ENCODE measurements at regions not wholly inside any gene's neighbourhood (a gene's known extent, or its start where the extent isn't known, plus 50 kb on each side); places are given as distances from the start of the nearest gene placed in this dataset.

- Histone ChIP-seq H3K36me3 (ENCODE audit: control insufficient read depth, insufficient read depth, low read length) (no peaks in the 10 kb centered on the region), H3K4me1 (ENCODE audit: control insufficient read depth, insufficient read depth, low read length) (no peaks in the 10 kb centered on the region), H3K27ac (ENCODE audit: low read depth, low read length) (no peak overlapping the region), H3K4me3 (ENCODE audit: low read length) (no peak overlapping the region), H3K9ac (ENCODE audit: low read length) (no peak overlapping the region), H3K27me3 (ENCODE audit: control insufficient read depth, insufficient read depth, low read length) (no peaks in the 10 kb centered on the region)
Observed at GRCh38 chr4:178781779-178782178, 1339.5 kb upstream of the AGA start.

GRCh38 chr4:178784491-178784890, 1342.3 kb upstream of the AGA start:
- no peak overlapping the region for H3K4me3 ChIP-seq (ENCODE audit: low read length)
- H3K9ac ChIP-seq (ENCODE audit: low read length): no peak overlapping the region
- no peaks in the 10 kb centered on the region for H3K36me3 ChIP-seq (ENCODE audit: control insufficient read depth, insufficient read depth, low read length)
- H3K27ac ChIP-seq (ENCODE audit: low read depth, low read length): no peak overlapping the region
- no peaks in the 10 kb centered on the region for H3K4me1 ChIP-seq (ENCODE audit: control insufficient read depth, insufficient read depth, low read length)
- H3K27me3 ChIP-seq (ENCODE audit: control insufficient read depth, insufficient read depth, low read length): no peaks in the 10 kb centered on the region

- Histone ChIP-seq H3K9ac (ENCODE audit: low read length) (no peak overlapping the region), H3K4me1 (ENCODE audit: control insufficient read depth, insufficient read depth, low read length) (no peaks in the 10 kb centered on the region)
Observed at GRCh38 chr4:178789279-178789678, 1347.0 kb upstream of the AGA start.

GRCh38 chr4:178799204-178799603, 1357.0 kb upstream of the AGA start:
- no peak overlapping the region for H3K4me3 ChIP-seq (ENCODE audit: low read length)

More at GRCh38 chr4:178789279-178789678, 1347.0 kb upstream of the AGA start:
- no peaks in the 10 kb centered on the region for H3K27me3 ChIP-seq (ENCODE audit: control insufficient read depth, insufficient read depth, low read length)
- H3K36me3 ChIP-seq (ENCODE audit: control insufficient read depth, insufficient read depth, low read length): no peaks in the 10 kb centered on the region
- H3K4me3 ChIP-seq (ENCODE audit: low read length): no peak overlapping the region
- no peak overlapping the region for H3K27ac ChIP-seq (ENCODE audit: low read depth, low read length)

GRCh38 chr4:178808106-178808505, 1365.9 kb upstream of the AGA start:
- Histone ChIP-seq H3K36me3 (ENCODE audit: control insufficient read depth, insufficient read depth, low read length) (no peaks in the 10 kb centered on the region), H3K27me3 (ENCODE audit: control insufficient read depth, insufficient read depth, low read length) (no peaks in the 10 kb centered on the region), H3K9ac (ENCODE audit: low read length) (no peak overlapping the region), H3K27ac (ENCODE audit: low read depth, low read length) (no peak overlapping the region), H3K4me1 (ENCODE audit: control insufficient read depth, insufficient read depth, low read length) (no peaks in the 10 kb centered on the region), H3K4me3 (ENCODE audit: low read length) (no peak overlapping the region)

More at GRCh38 chr4:178799204-178799603, 1357.0 kb upstream of the AGA start:
- Histone ChIP-seq H3K36me3 (ENCODE audit: control insufficient read depth, insufficient read depth, low read length) (no peaks in the 10 kb centered on the region), H3K9ac (ENCODE audit: low read length) (no peak overlapping the region), H3K4me1 (ENCODE audit: control insufficient read depth, insufficient read depth, low read length) (no peaks in the 10 kb centered on the region), H3K27me3 (ENCODE audit: control insufficient read depth, insufficient read depth, low read length) (no peaks in the 10 kb centered on the region), H3K27ac (ENCODE audit: low read depth, low read length) (no peak overlapping the region)

- H3K27ac ChIP-seq (ENCODE audit: low read depth, low read length): no peak overlapping the region
Observed at GRCh38 chr4:178809921-178810320, 1367.7 kb upstream of the AGA start.

GRCh38 chr4:178811356-178811755, 1369.1 kb upstream of the AGA start:
- Histone ChIP-seq H3K9ac (ENCODE audit: low read length) (no peak overlapping the region), H3K36me3 (ENCODE audit: control insufficient read depth, insufficient read depth, low read length) (no peaks in the 10 kb centered on the region), H3K4me3 (ENCODE audit: low read length) (no peak overlapping the region), H3K27me3 (ENCODE audit: control insufficient read depth, insufficient read depth, low read length) (no peaks in the 10 kb centered on the region), H3K27ac (ENCODE audit: low read depth, low read length) (no peak overlapping the region), H3K4me1 (ENCODE audit: control insufficient read depth, insufficient read depth, low read length) (no peaks in the 10 kb centered on the region)

More at GRCh38 chr4:178809921-178810320, 1367.7 kb upstream of the AGA start:
- H3K27me3 ChIP-seq (ENCODE audit: control insufficient read depth, insufficient read depth, low read length): no peaks in the 10 kb centered on the region
- no peaks in the 10 kb centered on the region for H3K36me3 ChIP-seq (ENCODE audit: control insufficient read depth, insufficient read depth, low read length)
- no peak overlapping the region for H3K4me3 ChIP-seq (ENCODE audit: low read length)
- H3K4me1 ChIP-seq (ENCODE audit: control insufficient read depth, insufficient read depth, low read length): no peaks in the 10 kb centered on the region
- H3K9ac ChIP-seq (ENCODE audit: low read length): no peak overlapping the region

GRCh38 chr4:178812866-178813265, 1370.6 kb upstream of the AGA start:
- Histone ChIP-seq H3K9ac (ENCODE audit: low read length) (no peak overlapping the region), H3K4me1 (ENCODE audit: control insufficient read depth, insufficient read depth, low read length) (no peaks in the 10 kb centered on the region), H3K36me3 (ENCODE audit: control insufficient read depth, insufficient read depth, low read length) (no peaks in the 10 kb centered on the region), H3K27ac (ENCODE audit: low read depth, low read length) (no peak overlapping the region), H3K27me3 (ENCODE audit: control insufficient read depth, insufficient read depth, low read length) (no peaks in the 10 kb centered on the region), H3K4me3 (ENCODE audit: low read length) (no peak overlapping the region)

- H3K4me3 ChIP-seq (ENCODE audit: low read length): no peak overlapping the region
- H3K9ac ChIP-seq (ENCODE audit: low read length): no peak overlapping the region
- no peak overlapping the region for H3K27ac ChIP-seq (ENCODE audit: low read depth, low read length)
- no peaks in the 10 kb centered on the region for H3K4me1 ChIP-seq (ENCODE audit: control insufficient read depth, insufficient read depth, low read length)
- H3K27me3 ChIP-seq (ENCODE audit: control insufficient read depth, insufficient read depth, low read length): no peaks in the 10 kb centered on the region
- H3K36me3 ChIP-seq (ENCODE audit: control insufficient read depth, insufficient read depth, low read length): no peaks in the 10 kb centered on the region
Observed at GRCh38 chr4:178814908-178815307, 1372.7 kb upstream of the AGA start.

GRCh38 chr4:178823673-178824295, 1381.5 kb upstream of the AGA start:
- Histone ChIP-seq H3K36me3 (ENCODE audit: control insufficient read depth, insufficient read depth, low read length) (no peaks in the 10 kb centered on the region), H3K9ac (ENCODE audit: low read length) (no peak overlapping the region), H3K27ac (ENCODE audit: low read depth, low read length) (no peak overlapping the region), H3K4me1 (ENCODE audit: control insufficient read depth, insufficient read depth, low read length) (no peaks in the 10 kb centered on the region), H3K4me3 (ENCODE audit: low read length) (no peak overlapping the region), H3K27me3 (ENCODE audit: control insufficient read depth, insufficient read depth, low read length) (no peaks in the 10 kb centered on the region)

- Histone ChIP-seq H3K4me1 (ENCODE audit: control insufficient read depth, insufficient read depth, low read length) (no peaks in the 10 kb centered on the region), H3K4me3 (ENCODE audit: low read length) (no peak overlapping the region), H3K9ac (ENCODE audit: low read length) (no peak overlapping the region), H3K27me3 (ENCODE audit: control insufficient read depth, insufficient read depth, low read length) (no peaks in the 10 kb centered on the region), H3K27ac (ENCODE audit: low read depth, low read length) (no peak overlapping the region), H3K36me3 (ENCODE audit: control insufficient read depth, insufficient read depth, low read length) (no peaks in the 10 kb centered on the region)
Observed at GRCh38 chr4:178836865-178837264, 1394.6 kb upstream of the AGA start.

GRCh38 chr4:178838776-178839175, 1396.5 kb upstream of the AGA start:
- no peak overlapping the region for H3K4me3 ChIP-seq (ENCODE audit: low read length)
- H3K4me1 ChIP-seq (ENCODE audit: control insufficient read depth, insufficient read depth, low read length): no peaks in the 10 kb centered on the region
- no peak overlapping the region for H3K27ac ChIP-seq (ENCODE audit: low read depth, low read length)
- H3K36me3 ChIP-seq (ENCODE audit: control insufficient read depth, insufficient read depth, low read length): no peaks in the 10 kb centered on the region
- no peak overlapping the region for H3K9ac ChIP-seq (ENCODE audit: low read length)
- no peaks in the 10 kb centered on the region for H3K27me3 ChIP-seq (ENCODE audit: control insufficient read depth, insufficient read depth, low read length)

- Histone ChIP-seq H3K36me3 (ENCODE audit: control insufficient read depth, insufficient read depth, low read length) (no peaks in the 10 kb centered on the region), H3K9ac (ENCODE audit: low read length) (no peak overlapping the region), H3K27ac (ENCODE audit: low read depth, low read length) (no peak overlapping the region), H3K4me3 (ENCODE audit: low read length) (no peak overlapping the region), H3K27me3 (ENCODE audit: control insufficient read depth, insufficient read depth, low read length) (no peaks in the 10 kb centered on the region), H3K4me1 (ENCODE audit: control insufficient read depth, insufficient read depth, low read length) (no peaks in the 10 kb centered on the region)
Observed at GRCh38 chr4:178856139-178856800, 1414.0 kb upstream of the AGA start.
